DND-41 (cell line): ENCODE measurements at regions not wholly inside any gene's neighbourhood (a gene's known extent, or its start where the extent isn't known, plus 50 kb on each side); places are given as distances from the start of the nearest gene placed in this dataset.

Experiments used
- EZH2 ChIP-seq: IDR thresholded peaks from 3 replicates; pipeline ENCODE4 v1.6.1; 2012; ENCODE audit warnings: borderline replicate concordance, low read depth, mild to moderate bottlenecking, moderate library complexity, low read length, inconsistent platforms; ENCODE audit not compliant: severe bottlenecking
- TF ChIP-seq, protein P1 (sequence below): IDR thresholded peaks from 2 replicates; pipeline ENCODE4 v1.5.1; 2012; ENCODE audit warnings: borderline replicate concordance, low read length, moderate library complexity, mild to moderate bottlenecking; ENCODE audit not compliant: poor library complexity, severe bottlenecking; ENCODE audit errors: extremely low read depth

GRCh38 chr15:39205081-39205480 lies 375.8 kb upstream of the THBS1 start:
- TF ChIP-seq, protein P1, sequence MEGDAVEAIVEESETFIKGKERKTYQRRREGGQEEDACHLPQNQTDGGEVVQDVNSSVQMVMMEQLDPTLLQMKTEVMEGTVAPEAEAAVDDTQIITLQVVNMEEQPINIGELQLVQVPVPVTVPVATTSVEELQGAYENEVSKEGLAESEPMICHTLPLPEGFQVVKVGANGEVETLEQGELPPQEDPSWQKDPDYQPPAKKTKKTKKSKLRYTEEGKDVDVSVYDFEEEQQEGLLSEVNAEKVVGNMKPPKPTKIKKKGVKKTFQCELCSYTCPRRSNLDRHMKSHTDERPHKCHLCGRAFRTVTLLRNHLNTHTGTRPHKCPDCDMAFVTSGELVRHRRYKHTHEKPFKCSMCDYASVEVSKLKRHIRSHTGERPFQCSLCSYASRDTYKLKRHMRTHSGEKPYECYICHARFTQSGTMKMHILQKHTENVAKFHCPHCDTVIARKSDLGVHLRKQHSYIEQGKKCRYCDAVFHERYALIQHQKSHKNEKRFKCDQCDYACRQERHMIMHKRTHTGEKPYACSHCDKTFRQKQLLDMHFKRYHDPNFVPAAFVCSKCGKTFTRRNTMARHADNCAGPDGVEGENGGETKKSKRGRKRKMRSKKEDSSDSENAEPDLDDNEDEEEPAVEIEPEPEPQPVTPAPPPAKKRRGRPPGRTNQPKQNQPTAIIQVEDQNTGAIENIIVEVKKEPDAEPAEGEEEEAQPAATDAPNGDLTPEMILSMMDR, result no peak
- TF ChIP-seq EZH2, result no peak
